Gastroesophageal sphincter (tissue), 4 donors: ENCODE measurements at regions not wholly inside any gene's neighbourhood (a gene's known extent, or its start where the extent isn't known, plus 50 kb on each side); places are given as distances from the start of the nearest gene placed in this dataset.

Source experiments
- ATAC-seq: fragments of 150-250 bp; one replicate; pipeline ENCODE4 v1.9.1; 2016; ENCODE audit warnings: mild to moderate bottlenecking, moderate library complexity
- H3K27ac ChIP-seq, 4 donors: fragments of 200-600 bp; sonication (generic) in 3 of 4; 1 replicate in 3 of 4; 2 replicates in 1 of 4; pipeline ENCODE4 v1.5.1; 2016 to 2019
- H3K27me3 ChIP-seq: fragments of 200-600 bp; sonication (generic); one replicate; pipeline ENCODE4 v1.5.1; 2019
- H3K36me3 ChIP-seq, 2 donors: fragments of 200-600 bp; sonication (generic); one replicate each; pipeline ENCODE4 v1.5.1; 2019; ENCODE audit warnings: control low read depth in 1 of 2
- H3K4me1 ChIP-seq, 3 donors: fragments of 200-600 bp; sonication (generic); 1 replicate in 2 of 3; 2 replicates in 1 of 3; pipeline ENCODE4 v1.5.1; 2016 to 2019; ENCODE audit warnings: control low read depth in 2 of 3
- H3K4me3 ChIP-seq, 2 donors: fragments of 200-600 bp; sonication (generic); one replicate each; pipeline ENCODE4 v1.5.1; 2019; ENCODE audit warnings: mild to moderate bottlenecking in 1 of 2, moderate library complexity in 1 of 2
- H3K9me3 ChIP-seq, 3 donors: fragments of 200-600 bp; sonication (generic); one replicate each; pipeline ENCODE4 v1.5.1; 2017 to 2019; ENCODE audit warnings: control low read depth in 2 of 3
- EP300 ChIP-seq: sonication (generic); formaldehyde crosslinking; IDR thresholded peaks from one replicate; pipeline ENCODE4 v1.6.1; 2017; ENCODE audit warnings: antibody characterized with exemption, mild to moderate bottlenecking
- POLR2A ChIP-seq, 2 donors: fragments of 450-650 bp; IDR thresholded peaks; one replicate each; pipeline ENCODE4 v1.6.1; 2017; ENCODE audit warnings: antibody characterized with exemption in 2 of 2, mild to moderate bottlenecking in 2 of 2, moderate library complexity in 1 of 2
- POLR2AphosphoS5 ChIP-seq: sonication (generic); formaldehyde crosslinking; IDR thresholded peaks from one replicate; pipeline ENCODE4 v1.6.1; 2017; ENCODE audit warnings: antibody characterized with exemption
- WGBS, 2 donors: methylation state at CpG; one replicate each; pipeline ENCODE4 v1.1.5; 2018; ENCODE audit warnings: low coverage in 1 of 2; 5-methylcytosine and 5-hydroxymethylcytosine counted together
- TF ChIP-seq, protein P1 (sequence below), 4 experiments: fragments of 200-600 bp in 2 of 4; fragments of 450-650 bp in 2 of 4; sonication (generic) in 1 of 4; IDR thresholded peaks; one replicate each; pipeline ENCODE4 v1.5.1; 2017 to 2019; ENCODE audit warnings: antibody characterized with exemption in 4 of 4, mild to moderate bottlenecking in 2 of 4, moderate library complexity in 2 of 4

DNA sequence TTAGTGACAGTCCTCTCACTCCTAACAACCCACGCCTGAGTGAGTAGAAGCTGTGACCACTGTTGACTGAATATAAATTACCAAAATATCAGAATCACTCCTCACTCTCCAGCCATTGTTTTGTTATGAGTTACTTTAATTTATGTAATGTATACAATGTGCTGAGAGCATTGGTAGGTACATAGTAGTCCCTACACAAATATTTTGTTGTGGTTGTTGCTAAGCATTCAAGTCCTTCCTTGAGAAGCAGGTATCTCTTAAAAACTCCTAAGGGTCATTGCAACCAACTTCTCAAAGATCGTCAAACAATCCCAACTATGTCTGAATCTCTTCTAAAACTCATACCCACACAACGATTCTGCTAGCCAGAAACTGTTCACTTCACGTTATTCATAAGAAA, 476.8 kb upstream of the TNP1 start:
- no peak overlapping the region for H3K4me3 ChIP-seq
- no peaks in the 10 kb centered on the region for H3K27me3 ChIP-seq
- ATAC-seq = no peak
- TF ChIP-seq POLR2AphosphoS5 = no peak
- no peak for TF ChIP-seq POLR2A (IDR thresholded peaks at IDR 0.05)
- TF ChIP-seq, protein P1, sequence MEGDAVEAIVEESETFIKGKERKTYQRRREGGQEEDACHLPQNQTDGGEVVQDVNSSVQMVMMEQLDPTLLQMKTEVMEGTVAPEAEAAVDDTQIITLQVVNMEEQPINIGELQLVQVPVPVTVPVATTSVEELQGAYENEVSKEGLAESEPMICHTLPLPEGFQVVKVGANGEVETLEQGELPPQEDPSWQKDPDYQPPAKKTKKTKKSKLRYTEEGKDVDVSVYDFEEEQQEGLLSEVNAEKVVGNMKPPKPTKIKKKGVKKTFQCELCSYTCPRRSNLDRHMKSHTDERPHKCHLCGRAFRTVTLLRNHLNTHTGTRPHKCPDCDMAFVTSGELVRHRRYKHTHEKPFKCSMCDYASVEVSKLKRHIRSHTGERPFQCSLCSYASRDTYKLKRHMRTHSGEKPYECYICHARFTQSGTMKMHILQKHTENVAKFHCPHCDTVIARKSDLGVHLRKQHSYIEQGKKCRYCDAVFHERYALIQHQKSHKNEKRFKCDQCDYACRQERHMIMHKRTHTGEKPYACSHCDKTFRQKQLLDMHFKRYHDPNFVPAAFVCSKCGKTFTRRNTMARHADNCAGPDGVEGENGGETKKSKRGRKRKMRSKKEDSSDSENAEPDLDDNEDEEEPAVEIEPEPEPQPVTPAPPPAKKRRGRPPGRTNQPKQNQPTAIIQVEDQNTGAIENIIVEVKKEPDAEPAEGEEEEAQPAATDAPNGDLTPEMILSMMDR (IDR thresholded peaks at IDR 0.05) = no peak
- no peak for TF ChIP-seq EP300
- no peaks in the 10 kb centered on the region for H3K9me3 ChIP-seq
- no peak overlapping the region for H3K27ac ChIP-seq
- H3K36me3 ChIP-seq = no peaks in the 10 kb centered on the region
- WGBS, 2 donors = 85 to 100% methylated on average over 2 to 4 of the region's 4 CpGs
- H3K4me1 ChIP-seq = peaks cover 4 to 39% (median 4%) of the 10 kb centered on the region in 3 donors

DNA sequence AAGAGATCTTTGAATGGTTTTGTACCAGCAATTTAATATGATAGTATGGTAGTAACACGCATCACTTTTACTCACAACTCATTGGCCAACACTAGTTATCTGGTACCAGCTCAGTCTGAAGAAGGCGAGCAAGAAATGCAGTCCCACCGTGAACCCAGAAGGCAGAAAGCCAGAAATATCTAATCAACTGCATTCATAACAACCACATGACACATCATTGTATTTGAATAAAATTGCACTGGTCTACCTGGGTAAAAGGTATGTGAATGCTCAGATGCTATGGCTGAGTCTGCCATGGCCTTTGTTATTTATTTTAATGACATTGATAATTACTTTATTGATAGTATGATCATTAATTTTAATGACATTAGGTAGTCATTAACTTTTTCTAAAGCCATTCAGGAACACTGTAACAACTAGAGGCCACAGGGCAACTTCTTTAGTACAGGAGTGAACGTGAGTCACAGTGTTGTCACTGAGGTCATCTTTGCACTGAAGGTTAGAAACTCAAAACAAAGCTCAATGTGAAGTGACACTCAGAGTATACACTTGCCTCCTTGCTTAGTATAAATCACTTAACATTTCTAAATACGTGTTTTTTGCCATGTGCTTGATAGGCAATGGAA, 475.6 kb upstream of the TNP1 start:
- peaks cover 4 to 52% (median 9%) of the 10 kb centered on the region in 3 donors for H3K4me1 ChIP-seq

DNA sequence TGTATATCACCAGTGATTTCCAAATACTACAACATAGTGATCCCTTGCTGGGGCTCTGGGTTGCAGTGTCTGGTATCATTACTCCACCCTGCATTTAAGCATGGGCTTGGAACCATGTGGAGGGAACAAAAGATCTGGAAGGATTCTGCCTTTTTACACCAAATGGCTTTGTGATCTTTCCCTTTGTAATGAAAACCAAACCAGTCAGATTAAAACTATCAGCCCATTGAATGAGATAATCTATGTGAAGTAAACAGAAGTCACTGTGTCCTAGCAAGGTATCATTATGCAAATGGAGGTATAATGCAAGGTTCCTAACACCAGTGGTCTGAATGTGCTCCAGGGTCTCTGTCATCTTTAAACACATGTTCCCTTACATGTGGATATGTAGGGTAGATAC, 474.7 kb upstream of the TNP1 start:
- Histone ChIP-seq H3K4me3 (no peak overlapping the region), H3K36me3 (no peaks in the 10 kb centered on the region), H3K4me1 (peaks cover 7 to 60% (median 11%) of the 10 kb centered on the region in 3 donors), H3K27ac (peak overlapping the region in 1 of 4 donors; percentile 33), H3K27me3 (no peaks in the 10 kb centered on the region), H3K9me3 (no peaks in the 10 kb centered on the region)
- no peak for ATAC-seq
- TF ChIP-seq, protein P1 (IDR thresholded peaks at IDR 0.05) = no peak
- no peak for TF ChIP-seq EP300
- TF ChIP-seq POLR2AphosphoS5 = no peak
- no peak for TF ChIP-seq POLR2A (IDR thresholded peaks at IDR 0.05)

More for the DNA sequence above, 475.6 kb upstream of the TNP1 start:
- no peaks in the 10 kb centered on the region for H3K27me3 ChIP-seq
- H3K27ac ChIP-seq = no peak overlapping the region
- H3K4me3 ChIP-seq = no peak overlapping the region
- WGBS, 2 donors = 78 to 93% methylated on average over 5 of the region's 5 CpGs
- H3K36me3 ChIP-seq = no peaks in the 10 kb centered on the region
- ATAC-seq = no peak
- no peaks in the 10 kb centered on the region for H3K9me3 ChIP-seq
- TF ChIP-seq EP300 = no peak
- no peak for TF ChIP-seq POLR2A (IDR thresholded peaks at IDR 0.05)
- TF ChIP-seq, protein P1 (IDR thresholded peaks at IDR 0.05) = no peak
- no peak for TF ChIP-seq POLR2AphosphoS5

DNA sequence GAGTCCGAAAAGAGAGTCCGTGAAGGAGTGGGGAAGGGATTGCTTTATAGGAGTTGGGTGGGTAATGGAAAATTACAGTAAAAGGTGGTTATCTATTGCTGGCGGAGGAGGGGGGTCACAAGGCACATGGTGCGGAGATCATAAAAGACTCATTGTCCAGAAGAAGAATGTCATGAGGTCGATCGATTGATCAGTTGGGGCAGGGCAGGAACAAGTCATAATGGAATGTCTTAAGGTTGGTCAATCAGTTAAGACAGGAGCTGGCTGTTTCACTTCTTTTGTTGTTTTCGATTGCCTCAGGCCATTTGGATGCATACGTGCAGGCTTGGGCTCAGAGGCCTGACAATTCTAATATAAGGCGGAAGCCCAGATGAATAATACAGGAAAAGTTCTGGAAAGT, 473.0 kb upstream of the TNP1 start:
- Histone ChIP-seq H3K4me3 (no peak overlapping the region), H3K9me3 (no peaks in the 10 kb centered on the region), H3K27ac (peak overlapping the region in 3 of 4 donors; percentile 76 to 88 (median 80)), H3K27me3 (no peaks in the 10 kb centered on the region), H3K4me1 (peaks cover 12 to 61% (median 20%) of the 10 kb centered on the region in 3 donors), H3K36me3 (no peaks in the 10 kb centered on the region)
- WGBS, 2 donors = 83 to 87% methylated on average over 6 to 9 of the region's 9 CpGs
- no peak for ATAC-seq
- TF ChIP-seq EP300 = no peak
- TF ChIP-seq, protein P1 (IDR thresholded peaks at IDR 0.05) = no peak
- TF ChIP-seq POLR2A (IDR thresholded peaks at IDR 0.05) = no peak
- TF ChIP-seq POLR2AphosphoS5 = no peak

DNA sequence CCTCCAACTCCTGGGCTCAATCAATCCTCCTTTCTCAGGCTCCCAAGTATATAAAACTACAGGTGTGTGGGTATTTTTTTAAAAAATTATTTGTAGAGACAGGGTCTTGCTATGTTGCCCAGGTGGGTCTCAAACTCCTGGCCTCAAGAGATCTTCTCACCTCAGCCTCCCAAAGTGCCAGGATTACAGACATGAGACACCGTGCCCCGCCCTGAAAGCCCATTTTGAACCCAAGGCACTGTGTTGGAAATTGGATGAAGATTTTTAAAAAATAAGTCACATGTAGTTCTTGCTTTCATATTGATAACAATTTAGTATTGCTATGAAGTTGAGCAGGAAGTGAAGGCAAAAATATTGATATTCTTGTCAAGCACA, 472.5 kb upstream of the TNP1 start:
- H3K9me3 ChIP-seq = no peaks in the 10 kb centered on the region
- no peak for ATAC-seq
- H3K27ac ChIP-seq = peak overlapping the region; percentile 19 to 88 (median 78)
- no peak overlapping the region for H3K4me3 ChIP-seq
- H3K4me1 ChIP-seq = peaks cover 14 to 59% (median 20%) of the 10 kb centered on the region in 3 donors
- 100% methylated on average over 2 of the region's 2 CpGs; no CpG with 5 or more reads in 1 of the 2 donors for WGBS, 2 donors
- no peaks in the 10 kb centered on the region for H3K36me3 ChIP-seq
- H3K27me3 ChIP-seq = no peaks in the 10 kb centered on the region
- TF ChIP-seq POLR2AphosphoS5 (no peak), POLR2A (IDR thresholded peaks at IDR 0.05) (no peak), EP300 (no peak)
- TF ChIP-seq, protein P1 (IDR thresholded peaks at IDR 0.05) = no peak
